ENCODE measurements at regions not wholly inside any gene's neighbourhood (a gene's known extent, or its start where the extent isn't known, plus 50 kb on each side); places are given as distances from the start of the nearest gene placed in this dataset.

- TF ChIP-seq, protein P1, sequence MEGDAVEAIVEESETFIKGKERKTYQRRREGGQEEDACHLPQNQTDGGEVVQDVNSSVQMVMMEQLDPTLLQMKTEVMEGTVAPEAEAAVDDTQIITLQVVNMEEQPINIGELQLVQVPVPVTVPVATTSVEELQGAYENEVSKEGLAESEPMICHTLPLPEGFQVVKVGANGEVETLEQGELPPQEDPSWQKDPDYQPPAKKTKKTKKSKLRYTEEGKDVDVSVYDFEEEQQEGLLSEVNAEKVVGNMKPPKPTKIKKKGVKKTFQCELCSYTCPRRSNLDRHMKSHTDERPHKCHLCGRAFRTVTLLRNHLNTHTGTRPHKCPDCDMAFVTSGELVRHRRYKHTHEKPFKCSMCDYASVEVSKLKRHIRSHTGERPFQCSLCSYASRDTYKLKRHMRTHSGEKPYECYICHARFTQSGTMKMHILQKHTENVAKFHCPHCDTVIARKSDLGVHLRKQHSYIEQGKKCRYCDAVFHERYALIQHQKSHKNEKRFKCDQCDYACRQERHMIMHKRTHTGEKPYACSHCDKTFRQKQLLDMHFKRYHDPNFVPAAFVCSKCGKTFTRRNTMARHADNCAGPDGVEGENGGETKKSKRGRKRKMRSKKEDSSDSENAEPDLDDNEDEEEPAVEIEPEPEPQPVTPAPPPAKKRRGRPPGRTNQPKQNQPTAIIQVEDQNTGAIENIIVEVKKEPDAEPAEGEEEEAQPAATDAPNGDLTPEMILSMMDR (IDR thresholded peaks at IDR 0.05; ENCODE audit: extremely low read depth, missing control alignments) = no peak
- DNase-seq (ENCODE audit: low spot score) = no peak
Measured at GRCh38 chr12:115880238-115880637, 397.3 kb downstream of the MED13L start.

- TF ChIP-seq, protein P1 (IDR thresholded peaks at IDR 0.05; ENCODE audit: extremely low read depth, missing control alignments) = no peak
- DNase-seq (ENCODE audit: low spot score) = no peak
Measured at GRCh38 chr12:115879354-115879753, 398.1 kb downstream of the MED13L start.

GRCh38 chr12:115873451-115874082, 403.9 kb downstream of the MED13L start:
- TF ChIP-seq, protein P1 (IDR thresholded peaks at IDR 0.05; ENCODE audit: extremely low read depth, missing control alignments) = no peak
- DNase-seq (ENCODE audit: low spot score) = no peak

- TF ChIP-seq, protein P1 (IDR thresholded peaks at IDR 0.05; ENCODE audit: extremely low read depth, missing control alignments) = no peak
- DNase-seq (ENCODE audit: low spot score) = no peak
Measured at GRCh38 chr12:115872919-115873357, 404.6 kb downstream of the MED13L start.

DNA sequence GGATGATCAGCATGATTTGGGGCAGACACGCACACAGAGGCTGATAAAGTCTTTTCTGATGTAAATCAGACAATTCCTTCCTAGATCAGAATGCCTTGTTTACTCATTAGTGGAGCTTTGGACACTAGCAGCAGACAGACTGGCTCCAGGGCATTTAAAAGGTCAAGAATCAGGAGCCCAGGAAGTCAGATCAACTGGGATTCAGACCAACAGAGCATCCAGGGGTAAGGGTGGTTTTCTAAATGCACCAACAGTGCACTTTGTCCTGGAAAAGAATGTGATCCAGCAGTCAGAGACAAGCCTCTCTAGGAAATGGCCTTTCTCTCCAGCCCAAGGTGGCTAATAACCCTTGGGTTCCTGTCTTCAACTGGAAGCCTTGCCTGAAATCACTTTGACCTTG, 405.3 kb downstream of the MED13L start:
- DNase-seq (ENCODE audit: low spot score) = no peak
- TF ChIP-seq, protein P1 (IDR thresholded peaks at IDR 0.05; ENCODE audit: extremely low read depth, missing control alignments) = no peak

DNA sequence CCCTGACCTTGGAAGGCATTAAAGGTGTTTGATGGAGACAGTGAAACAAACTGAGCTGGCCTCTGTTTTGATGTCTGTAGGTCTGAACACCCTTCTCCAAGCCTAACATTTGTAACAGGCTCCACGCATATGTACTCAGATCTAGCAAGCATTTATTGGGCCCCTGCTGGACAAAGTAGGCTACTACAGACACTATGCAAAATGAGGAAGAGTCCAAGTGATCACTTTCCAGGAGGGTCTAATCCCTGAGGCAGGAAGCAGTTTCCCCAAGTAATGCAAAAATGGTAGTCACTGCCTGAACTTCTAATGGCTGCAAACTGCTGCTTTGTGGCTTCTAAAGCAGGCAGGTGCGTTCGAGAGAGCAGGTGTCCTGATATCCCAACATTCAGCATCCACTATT, 405.8 kb downstream of the MED13L start:
- DNase-seq (ENCODE audit: low spot score) = peak; percentile 27
- TF ChIP-seq, protein P1 (IDR thresholded peaks at IDR 0.05; ENCODE audit: extremely low read depth, missing control alignments) = no peak

DNA sequence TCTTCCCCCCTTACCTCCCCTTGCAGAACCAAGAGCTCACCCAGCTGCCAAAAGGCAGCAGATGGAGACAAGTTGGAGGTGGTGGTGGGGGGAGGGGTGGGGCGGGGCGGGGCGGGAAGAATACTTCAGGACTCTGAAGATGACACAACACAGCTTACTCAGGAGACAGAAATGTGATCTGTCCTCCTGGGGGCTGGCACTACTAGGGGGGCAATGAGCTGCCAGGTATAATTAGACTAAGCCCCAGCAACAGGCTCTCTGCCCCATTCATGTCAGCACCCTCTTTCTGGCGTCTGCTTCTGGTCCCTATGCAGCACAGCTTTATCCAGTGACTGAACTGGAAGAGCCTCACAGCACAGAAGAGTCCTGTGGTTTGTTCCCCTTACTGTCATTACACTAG, 407.0 kb downstream of the MED13L start:
- no peak for DNase-seq (ENCODE audit: low spot score)
- TF ChIP-seq, protein P1 (IDR thresholded peaks at IDR 0.05; ENCODE audit: extremely low read depth, missing control alignments) = no peak

Data from GM20000 (cell line).